Panc1 (cell line): ENCODE measurements at regions not wholly inside any gene's neighbourhood (a gene's known extent, or its start where the extent isn't known, plus 50 kb on each side); places are given as distances from the start of the nearest gene placed in this dataset.

Experiments
- ATAC-seq: fragments of 200-7000 bp; cut with Tn5 transposase; 2 replicates; pipeline ENCODE4 v1.9.1; 2020; ENCODE audit warnings: mild to moderate bottlenecking, moderate library complexity
- BruUV-seq: library from RNA; stranded (reverse); fragments of 400-500 nt; replicated peaks from 2 replicates; lab custom pipeline; 2021; lab: Mats Ljungman, UMichigan
- CTCF ChIA-PET: fragments of 300-600 bp; sonication (Branson Sonifier 250); formaldehyde crosslinking; loops from one replicate; lab custom pipeline; 2022; ENCODE audit warnings: antibody characterized with exemption; lab: Charles Lee
- POLR2A ChIA-PET: fragments of 300-600 bp; sonication (Branson Sonifier 250); formaldehyde crosslinking; loops from one replicate; lab custom pipeline; 2022; ENCODE audit warnings: antibody characterized with exemption; lab: Charles Lee
- DNase-seq: peaks from one replicate; pipeline ENCODE4 v3.0.0-alpha.2; 2010; ENCODE audit warnings: low read depth, low spot score
- H3K27ac ChIP-seq: 2 replicates; pipeline ENCODE4 v1.5.1; 2011; ENCODE audit warnings: mild to moderate bottlenecking, low read length, inconsistent platforms
- H3K27me3 ChIP-seq: fragments of 200-500 bp; sonication (Bioruptor generic); 2 replicates; pipeline ENCODE4 v1.6.0; 2014; ENCODE audit warnings: low read length, inconsistent platforms; ENCODE audit not compliant: control insufficient read depth, insufficient read depth
- H3K36me3 ChIP-seq: fragments of 200-500 bp; sonication (Bioruptor generic); 2 replicates; pipeline ENCODE4 v1.5.1; 2014; ENCODE audit warnings: inconsistent platforms, mild to moderate bottlenecking, low read length, moderate library complexity; ENCODE audit not compliant: control insufficient read depth, insufficient read depth
- H3K4me1 ChIP-seq: 2 replicates; pipeline ENCODE4 v1.5.1; 2011; ENCODE audit warnings: inconsistent platforms, mild to moderate bottlenecking, low read length, moderate library complexity; ENCODE audit not compliant: control insufficient read depth, insufficient read depth
- H3K4me3 ChIP-seq, 2 experiments: 2 replicates each; pipeline ENCODE4 v1.5.1; 2011 to 2012; ENCODE audit warnings: low read depth in 2 of 2, low read length in 2 of 2, mild to moderate bottlenecking in 2 of 2, inconsistent platforms in 1 of 2, moderate library complexity in 1 of 2
- H3K9me3 ChIP-seq: fragments of 200-500 bp; sonication (Bioruptor generic); 2 replicates; pipeline ENCODE4 v1.5.1; 2014; ENCODE audit warnings: low read depth, mild to moderate bottlenecking, inconsistent platforms, low read length, moderate library complexity; ENCODE audit not compliant: control insufficient read depth, insufficient read depth
- CTCF ChIP-seq: fragments of 450-650 bp; IDR thresholded peaks from 2 replicates; pipeline ENCODE4 v1.5.1; 2017; ENCODE audit warnings: mild to moderate bottlenecking
- POLR2AphosphoS5 ChIP-seq: IDR thresholded peaks from 2 replicates; pipeline ENCODE4 v1.6.1; 2012; ENCODE audit warnings: mild to moderate bottlenecking, low read depth, low read length, moderate library complexity
- REST ChIP-seq, 2 experiments: IDR thresholded peaks; 2 replicates each; pipeline ENCODE4 v1.6.1; 2011 to 2012; ENCODE audit warnings: low read depth in 2 of 2, control low read depth in 1 of 2, low read length in 1 of 2, mild to moderate bottlenecking in 1 of 2, moderate library complexity in 1 of 2; ENCODE audit not compliant: insufficient read depth in 1 of 2
- SIN3A ChIP-seq: IDR thresholded peaks from 2 replicates; pipeline ENCODE4 v1.6.1; 2012; ENCODE audit warnings: low read depth, mild to moderate bottlenecking, low read length, moderate library complexity, borderline replicate concordance; ENCODE audit not compliant: insufficient read depth
- TCF7L2 ChIP-seq: IDR thresholded peaks from 2 replicates; pipeline ENCODE4 v1.6.1; 2011; ENCODE audit warnings: mild to moderate bottlenecking, low read depth, low read length, inconsistent platforms
- in situ Hi-C: cut with HindIII; loops from 2 replicates; pipeline ENCODE4 v1.10.0; 2016; ENCODE audit warnings: low sequenced_read_pairs, low pct_unique_long_range_greater_than_20kb
- intact Hi-C: fragments of 100-400 bp; cut with micrococcal nuclease; formaldehyde crosslinking; loops from one replicate; pipeline ENCODE4 v1.10.0; 2022; ENCODE audit not compliant: unreplicated experiment

- ATAC-seq (no peak), DNase-seq (no peak)
- TF ChIP-seq POLR2AphosphoS5: no peak
- TF ChIP-seq SIN3A: no peak
- TF ChIP-seq REST (IDR thresholded peaks at IDR 0.05; ENCODE audit: insufficient read depth in 1 of 2, low read depth in 2 of 2, low read length in 1 of 2): no peak
- TF ChIP-seq CTCF: no peak
- no peak for TF ChIP-seq TCF7L2
- intact Hi-C loops: no loop called here
- Histone ChIP-seq H3K27ac (no peak overlapping the region), H3K9me3 (0 out of 2 replicates have a peak, but pooled peaks cover 7% of the 10 kb centered on the region), H3K27me3 (no peaks in the 10 kb centered on the region), H3K4me3 (no peak overlapping the region), H3K36me3 (no peaks in the 10 kb centered on the region), H3K4me1 (no peaks in the 10 kb centered on the region)
- no TSS peak for BruUV-seq
- in situ Hi-C loops: no loop called here
- ChIA-PET CTCF (no interaction called here), POLR2A (no interaction called here)
Observed at GRCh38 chr2:220528180-220528675, 900.8 kb downstream of the SLC4A3 start.

- no TSS peak for BruUV-seq
- DNase-seq (no peak), ATAC-seq (no peak)
- ChIA-PET POLR2A (no interaction called here), CTCF (no interaction called here)
- Histone ChIP-seq H3K27me3 (no peaks in the 10 kb centered on the region), H3K36me3 (no peaks in the 10 kb centered on the region), H3K27ac (no peak overlapping the region), H3K9me3 (0 out of 2 replicates have a peak, but pooled peaks cover 3% of the 10 kb centered on the region), H3K4me3 (no peak overlapping the region), H3K4me1 (no peaks in the 10 kb centered on the region)
- intact Hi-C loops: no loop called here
- in situ Hi-C loops: no loop called here
- TF ChIP-seq REST (IDR thresholded peaks at IDR 0.05; ENCODE audit: insufficient read depth in 1 of 2, low read depth in 2 of 2, low read length in 1 of 2): no peak
- TF ChIP-seq POLR2AphosphoS5: no peak
- TF ChIP-seq CTCF: no peak
- no peak for TF ChIP-seq SIN3A
- no peak for TF ChIP-seq TCF7L2
Observed at GRCh38 chr2:220531216-220531615, 903.8 kb downstream of the SLC4A3 start.
